ENCODE measurements at regions not wholly inside any gene's neighbourhood (a gene's known extent, or its start where the extent isn't known, plus 50 kb on each side); places are given as distances from the start of the nearest gene placed in this dataset.
"Not testable (repeated sequence)": the region's sequence is repeated elsewhere in the genome, so short reads cannot be mapped to it uniquely, and the experiment has no call there.

DNA sequence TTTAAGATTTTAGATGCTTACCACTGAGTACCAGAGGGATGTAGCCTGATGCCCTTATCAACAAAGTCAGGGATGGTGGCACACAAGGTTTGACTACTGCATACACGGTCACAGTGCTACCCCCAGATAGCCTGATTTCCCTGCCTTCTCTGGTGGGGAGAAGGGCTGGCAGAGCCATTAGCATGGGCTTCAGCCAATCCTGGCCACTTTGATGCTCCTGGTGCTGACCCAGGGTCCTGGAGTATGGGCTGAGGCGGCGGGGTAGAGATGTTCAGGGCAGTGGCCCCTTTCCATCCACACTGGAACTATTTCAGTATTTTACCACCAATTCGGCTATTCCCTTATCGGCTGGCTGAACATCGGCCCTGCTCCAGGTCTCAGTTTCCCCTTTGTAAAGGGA, 83.2 kb downstream of the POTEB3 start:
- DNase-seq (ENCODE audit: extremely low read depth, low read depth), result not testable (repeated sequence)

DNA sequence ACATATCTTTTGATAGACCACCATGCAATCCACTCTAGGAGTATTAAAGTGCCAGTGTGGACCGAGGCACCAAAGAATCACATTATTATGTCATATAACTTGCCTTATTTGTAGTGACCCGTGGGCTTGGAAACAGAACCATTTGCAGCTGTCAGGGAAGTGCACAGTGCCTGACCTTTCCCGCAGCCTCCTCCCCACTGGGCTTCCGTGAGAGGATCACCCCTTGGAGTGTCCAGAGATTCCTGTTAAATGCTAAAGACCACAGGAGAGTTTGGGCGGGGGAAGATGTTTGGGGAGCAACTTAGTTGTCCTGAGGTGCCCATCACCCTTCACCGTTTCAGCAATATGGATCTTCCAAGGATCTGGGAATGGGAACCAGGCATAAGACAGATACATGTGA, 84.4 kb downstream of the POTEB3 start:
- not testable (repeated sequence) for DNase-seq (ENCODE audit: extremely low read depth, low read depth)

DNA sequence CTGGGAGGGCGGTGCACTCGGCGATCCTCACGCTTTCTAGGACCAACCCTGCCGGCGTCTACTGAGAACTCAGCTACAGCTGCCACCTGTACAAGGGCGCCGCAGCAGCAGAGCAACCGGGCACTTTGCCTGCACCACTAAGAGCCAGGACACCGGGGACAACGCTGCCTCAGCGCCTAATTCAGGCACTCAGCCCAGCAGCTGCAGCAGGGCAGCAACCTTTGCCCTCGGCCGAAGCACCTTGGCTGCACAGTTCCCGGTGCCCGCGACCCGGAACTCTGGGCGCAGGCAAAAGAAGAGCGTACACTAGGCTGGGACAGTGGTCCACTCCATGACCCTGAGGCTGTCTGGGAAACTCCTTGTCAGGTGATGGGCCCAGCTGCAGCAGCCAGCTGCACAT, 85.7 kb downstream of the POTEB3 start:
- DNase-seq (ENCODE audit: extremely low read depth, low read depth), result not testable (repeated sequence)

DNA sequence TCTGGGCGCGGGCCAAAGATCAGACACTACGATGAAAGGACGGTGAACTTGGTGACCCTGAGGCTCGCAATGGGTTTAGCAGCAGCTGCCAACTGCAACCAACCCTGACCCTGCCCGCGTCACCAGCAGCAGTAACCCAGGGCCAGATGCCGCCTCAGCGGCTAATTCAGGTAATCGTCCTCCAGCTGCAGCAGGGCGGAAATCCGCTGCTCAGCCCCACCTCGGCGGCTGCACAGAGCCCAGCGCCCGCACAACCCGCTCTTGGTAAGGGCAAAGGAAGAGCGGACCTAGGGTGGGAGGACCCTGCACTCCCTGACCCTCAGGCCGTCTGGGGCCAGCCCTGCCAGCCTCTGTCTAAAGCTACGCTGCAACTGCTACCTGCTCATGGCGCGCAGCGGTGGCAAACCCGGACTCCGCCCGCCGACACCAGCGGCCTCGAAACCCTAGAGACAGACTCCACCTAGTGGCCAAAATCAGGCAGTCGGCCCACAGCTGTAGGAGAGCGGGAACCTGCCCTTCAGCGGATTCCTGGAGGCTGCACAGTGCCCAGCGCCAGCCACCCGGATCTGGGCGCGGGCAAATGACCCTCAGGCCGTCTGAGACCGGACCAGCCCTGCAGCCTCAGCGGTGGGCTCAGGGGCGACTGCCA, 87.5 kb downstream of the POTEB3 start:
- not testable (repeated sequence) for DNase-seq (ENCODE audit: extremely low read depth, low read depth)

DNA sequence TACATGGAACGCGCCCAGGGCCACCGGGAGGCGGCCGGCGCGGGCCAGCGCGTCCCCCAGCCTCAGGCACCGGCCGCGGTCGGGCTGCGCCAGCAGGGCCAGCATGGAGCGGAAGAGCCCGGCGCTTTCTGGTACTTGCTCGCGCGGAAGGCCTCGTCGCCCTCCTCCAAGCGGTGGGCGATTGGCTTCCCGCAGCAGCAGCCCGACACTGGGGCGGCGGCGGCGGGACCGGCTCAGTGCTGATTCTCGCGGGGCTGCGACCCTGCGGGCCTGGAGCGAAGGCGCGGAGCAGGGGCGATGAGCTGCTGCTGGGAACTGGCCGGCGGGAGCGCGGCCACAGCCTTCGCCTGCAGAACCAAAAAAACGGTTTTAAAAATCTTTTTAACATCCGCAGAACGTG, 95.3 kb downstream of the POTEB3 start:
- not testable (repeated sequence) for DNase-seq (ENCODE audit: extremely low read depth, low read depth)

DNA sequence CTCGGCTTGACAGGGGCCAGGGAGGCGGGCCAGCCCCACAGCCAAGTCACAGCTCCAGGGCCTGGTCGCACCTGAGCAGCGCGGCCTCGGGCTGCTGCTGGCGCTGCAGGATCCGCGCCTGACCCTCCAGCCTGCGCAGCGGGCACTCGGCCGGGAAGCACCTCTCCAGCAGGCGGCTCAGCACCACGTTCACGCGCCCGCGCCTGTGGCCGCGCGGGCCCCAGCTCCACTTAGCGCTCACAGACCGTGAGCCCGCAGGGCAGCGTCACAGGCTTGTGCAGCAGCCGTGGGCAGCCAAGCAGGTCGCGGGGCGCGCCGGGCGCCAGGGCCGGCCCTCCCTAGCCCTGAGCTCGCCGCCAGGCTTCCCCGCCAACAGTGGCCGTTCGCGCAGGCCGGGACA, 95.8 kb downstream of the POTEB3 start:
- not testable (repeated sequence) for DNase-seq (ENCODE audit: extremely low read depth, low read depth)

DNA sequence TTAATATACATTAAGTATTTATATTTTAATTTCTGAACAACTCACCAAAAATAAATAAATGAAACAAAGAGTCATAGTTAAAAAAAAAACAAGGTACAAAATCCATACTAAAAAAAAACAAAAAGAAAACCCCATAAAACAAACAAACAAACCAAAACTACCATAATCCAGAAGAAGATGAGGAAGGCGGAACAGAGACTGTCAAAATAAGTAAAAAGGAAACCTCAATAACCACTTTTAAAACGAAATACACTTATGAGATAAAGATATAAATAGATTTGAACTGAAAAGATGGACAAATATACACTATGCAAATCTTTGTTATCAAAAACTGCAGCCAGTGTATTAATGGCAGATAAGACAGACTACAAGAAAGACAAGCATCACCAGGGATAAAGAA, 103.3 kb downstream of the POTEB3 start:
- not testable (repeated sequence) for DNase-seq (ENCODE audit: extremely low read depth, low read depth)

DNA sequence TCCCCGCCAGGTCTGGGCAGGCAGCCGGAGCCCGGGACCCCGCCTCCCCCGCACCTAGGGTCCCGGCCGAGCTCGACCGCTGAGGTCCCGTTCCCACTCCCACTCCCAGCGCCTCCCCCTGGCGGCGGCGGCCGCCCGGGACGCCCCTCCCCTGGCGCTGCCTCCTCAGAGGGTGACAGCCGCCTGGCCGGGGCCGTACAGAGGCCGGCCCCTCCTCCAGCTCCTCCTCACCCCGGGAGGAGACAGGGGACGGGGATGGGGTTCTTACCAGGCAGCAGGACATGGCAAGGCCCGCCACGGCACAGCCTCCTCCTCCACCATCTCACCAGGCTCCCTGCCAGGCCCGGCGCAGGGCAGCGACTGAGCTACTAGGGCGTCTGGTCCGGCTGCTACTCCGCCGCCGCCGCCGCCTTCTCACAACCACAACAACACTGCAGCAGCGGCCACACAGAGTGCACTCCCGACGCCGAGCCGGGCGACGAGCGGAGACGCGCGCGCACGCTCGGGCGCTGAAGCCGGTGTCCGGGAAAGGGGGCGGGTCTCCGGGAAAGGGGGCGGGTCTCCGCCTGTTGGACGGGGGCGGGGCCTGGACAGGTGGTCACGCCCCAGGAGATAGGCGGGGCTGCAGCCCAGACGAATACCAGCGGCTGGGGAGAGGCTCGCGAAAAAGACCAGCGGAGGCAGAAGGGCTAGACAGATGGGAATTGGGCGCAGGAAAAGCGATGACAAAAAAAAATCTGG, 115.4 kb downstream of the POTEB3 start:
- not testable (repeated sequence) for DNase-seq (ENCODE audit: extremely low read depth, low read depth)

DNA sequence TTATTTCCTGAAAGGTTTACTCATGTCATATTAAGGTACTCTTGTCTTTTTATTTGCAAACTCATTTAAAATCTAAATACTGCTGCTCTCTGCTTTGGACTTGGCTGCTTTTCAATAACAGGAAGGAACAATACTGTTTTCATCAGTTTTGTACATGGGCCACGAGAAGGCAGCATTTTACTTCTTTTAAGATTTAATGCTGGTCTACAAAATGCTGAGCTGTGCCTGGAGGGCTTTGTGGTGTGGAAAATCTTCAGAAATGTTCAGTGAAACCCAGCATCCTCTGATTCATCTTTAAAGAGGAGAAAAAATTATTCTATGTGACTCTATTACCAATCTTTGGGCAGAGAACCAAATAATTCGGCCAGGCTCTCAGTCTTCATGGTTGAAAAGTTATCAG, 155.9 kb downstream of the POTEB3 start:
- DNase-seq (ENCODE audit: extremely low read depth, low read depth), result not testable (repeated sequence)

DNA sequence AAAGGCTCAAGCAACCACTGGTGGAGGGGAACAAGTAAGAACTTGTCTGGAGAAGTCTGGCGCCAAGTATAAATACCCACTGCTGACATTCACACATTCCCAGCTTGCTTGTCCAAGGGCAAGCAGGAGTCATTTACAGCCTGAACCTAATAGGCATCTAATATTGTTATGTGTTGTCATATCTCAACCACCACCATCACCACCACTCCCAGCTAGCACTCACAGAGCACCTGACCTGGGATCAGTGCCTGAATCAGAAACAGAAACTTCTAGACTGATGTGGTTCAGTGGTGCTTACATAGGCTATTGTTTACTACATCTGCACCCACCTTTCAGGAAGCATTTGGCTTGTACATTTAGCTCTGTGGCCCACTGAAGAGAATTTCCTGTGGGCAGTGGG, 157.1 kb downstream of the POTEB3 start:
- not testable (repeated sequence) for DNase-seq (ENCODE audit: extremely low read depth, low read depth)

DNA sequence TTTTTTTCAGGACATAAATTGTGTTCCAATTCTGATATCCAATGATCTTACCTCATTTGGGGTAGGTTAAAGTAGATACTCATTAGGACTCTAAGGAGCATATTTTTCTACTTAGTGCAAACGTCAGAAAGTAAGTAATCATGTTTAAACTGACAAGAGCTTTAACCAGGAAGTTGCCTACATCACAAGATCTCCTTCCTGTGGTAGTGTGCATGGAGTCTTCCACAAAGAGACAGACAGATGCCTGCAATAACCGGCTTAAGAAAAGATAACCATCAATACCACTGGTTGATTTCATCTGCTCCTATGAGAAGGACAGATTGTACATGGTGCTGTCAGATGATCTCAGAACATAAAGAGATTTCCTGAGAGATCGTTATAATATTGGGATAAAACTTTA, 160.0 kb downstream of the POTEB3 start:
- not testable (repeated sequence) for DNase-seq (ENCODE audit: extremely low read depth, low read depth)

DNA sequence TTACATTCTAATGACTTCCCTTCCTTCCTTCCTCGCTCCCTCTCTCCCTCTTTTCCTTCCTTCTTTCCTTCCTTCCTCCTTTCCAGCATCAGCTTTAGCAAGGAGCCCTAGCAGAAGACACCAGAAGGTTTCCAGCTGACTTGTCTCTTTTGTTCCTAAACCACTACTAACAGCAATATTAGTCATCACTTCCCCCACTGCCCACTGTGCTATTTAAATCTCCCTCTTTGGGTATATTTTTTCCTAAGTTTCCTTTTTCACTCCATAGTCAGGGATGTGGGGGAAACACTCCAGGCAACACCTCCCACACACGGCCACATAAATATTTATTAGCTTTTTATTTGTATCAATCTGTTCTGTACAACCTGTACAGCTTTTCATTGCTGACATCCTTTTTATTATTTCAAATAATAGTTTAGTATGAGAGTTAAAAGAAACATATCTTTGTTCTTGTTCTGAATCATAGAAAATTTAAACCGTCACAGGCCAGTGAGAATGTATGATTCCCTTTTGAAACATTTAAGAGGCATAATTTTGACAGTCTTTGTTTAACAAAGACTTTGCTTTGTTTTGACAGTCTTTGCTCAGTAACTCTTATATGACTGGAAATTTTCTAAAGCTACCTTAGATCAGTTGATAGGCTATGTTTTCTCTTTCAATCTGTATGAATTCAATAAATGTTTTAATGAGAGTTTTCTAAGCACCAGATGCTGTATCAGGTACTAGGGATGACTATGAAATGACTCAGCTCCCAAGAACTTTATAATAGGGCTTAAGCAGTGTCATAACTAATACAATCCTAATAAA, 167.9 kb downstream of the POTEB3 start:
- not testable (repeated sequence) for DNase-seq (ENCODE audit: extremely low read depth, low read depth)

DNA sequence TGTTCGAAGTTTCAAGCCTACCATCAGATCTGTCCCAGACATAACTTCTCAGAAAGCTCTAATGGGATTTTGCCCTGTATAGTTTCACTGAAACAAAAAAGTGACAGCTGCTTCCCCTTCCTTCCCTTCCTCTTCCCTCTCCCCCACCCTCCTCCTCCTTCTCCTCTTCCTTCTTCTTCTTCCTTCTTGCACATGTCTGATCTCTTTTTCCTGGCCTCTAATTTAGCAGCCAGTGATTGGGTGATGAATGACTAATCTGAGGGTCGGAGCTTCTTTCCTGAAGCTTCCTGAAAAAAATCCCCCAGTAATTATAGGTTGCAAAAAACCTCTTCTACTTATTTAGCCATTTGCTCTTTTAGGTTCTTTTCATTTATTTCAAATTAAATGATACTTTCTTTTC, 168.7 kb downstream of the POTEB3 start:
- DNase-seq (ENCODE audit: extremely low read depth, low read depth), result no peak

DNA sequence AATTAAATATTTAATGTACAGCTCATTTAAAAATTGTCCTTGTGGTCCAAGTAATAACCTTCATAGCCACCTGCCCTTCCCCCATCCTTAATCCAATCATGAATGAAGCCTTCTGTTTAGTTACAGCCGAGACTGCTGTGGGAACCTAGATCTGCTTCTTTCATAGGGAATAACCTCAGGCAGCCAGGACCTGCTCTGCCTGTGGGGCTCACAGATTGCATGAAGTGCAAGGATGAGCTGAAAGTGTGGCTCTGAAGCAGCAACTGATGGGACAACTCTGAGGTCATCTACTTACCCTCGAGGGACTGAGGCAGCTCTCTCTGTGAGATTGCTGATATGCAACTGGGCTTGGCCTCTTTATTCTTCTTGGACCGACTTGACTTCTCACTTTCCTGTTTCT, 169.8 kb downstream of the POTEB3 start:
- peak; percentile 69 for DNase-seq (ENCODE audit: extremely low read depth, low read depth)

DNA sequence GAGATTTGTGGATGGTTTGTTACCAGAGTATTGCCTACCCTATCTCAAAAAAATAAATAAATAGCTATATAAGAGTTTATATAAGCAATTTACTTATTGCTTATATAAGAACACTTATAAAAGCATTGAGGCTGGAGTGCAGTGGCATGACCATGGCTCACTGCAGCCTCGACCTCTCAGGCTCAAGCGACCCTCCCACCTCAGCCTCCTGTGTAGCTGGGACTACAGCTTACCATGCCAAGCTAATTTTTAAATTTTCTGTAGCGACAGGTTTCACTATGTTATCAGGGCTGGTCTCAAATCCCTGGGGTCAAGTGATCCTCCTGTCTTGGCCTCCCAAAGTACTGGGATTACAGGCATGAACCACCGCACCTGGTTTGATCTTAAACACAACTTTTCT, 170.6 kb downstream of the POTEB3 start:
- not testable (repeated sequence) for DNase-seq (ENCODE audit: extremely low read depth, low read depth)

DNA sequence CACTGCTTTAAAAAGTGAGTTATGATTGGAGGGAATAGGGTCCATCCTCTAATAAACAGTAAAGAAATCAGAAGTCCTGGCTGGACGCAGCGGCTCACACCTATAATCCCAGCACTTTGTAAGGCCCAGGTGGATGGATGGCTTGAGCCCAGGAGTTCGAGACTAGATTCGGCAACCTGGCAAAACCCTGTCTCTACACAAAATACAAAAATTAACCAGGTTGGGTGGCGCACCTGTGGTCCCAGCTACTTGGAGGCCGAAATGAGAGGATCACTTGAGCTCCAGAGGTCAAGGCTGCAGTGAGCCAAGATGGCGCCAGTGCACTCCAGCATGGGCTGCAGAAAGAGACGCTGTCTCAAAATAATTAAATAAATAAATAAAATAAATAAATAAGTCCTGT, 171.2 kb downstream of the POTEB3 start:
- no peak for DNase-seq (ENCODE audit: extremely low read depth, low read depth)

DNA sequence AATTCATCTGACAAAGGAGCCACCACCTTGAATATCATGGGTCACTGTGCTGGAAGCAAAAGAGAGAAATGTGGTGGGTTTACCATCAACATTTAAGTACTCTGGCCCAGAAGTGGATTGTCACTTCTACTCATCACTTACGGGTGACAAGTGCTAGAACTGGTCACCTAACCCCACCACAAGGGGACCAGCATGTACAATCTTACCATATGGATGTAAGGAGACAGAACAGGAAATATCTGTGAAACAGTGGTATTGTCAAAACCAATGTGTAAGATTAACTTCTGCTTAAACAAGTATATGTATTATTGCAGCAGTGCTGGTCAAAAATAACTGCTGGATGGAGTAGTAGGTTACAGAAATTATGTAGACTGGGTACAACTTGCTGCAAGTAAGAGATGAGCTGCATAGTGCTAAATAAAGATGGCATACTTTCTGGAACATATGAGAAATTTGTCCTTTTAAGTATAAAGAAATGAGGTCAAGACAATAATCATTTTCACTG, 171.8 kb downstream of the POTEB3 start:
- no peak for DNase-seq (ENCODE audit: extremely low read depth, low read depth)

DNA sequence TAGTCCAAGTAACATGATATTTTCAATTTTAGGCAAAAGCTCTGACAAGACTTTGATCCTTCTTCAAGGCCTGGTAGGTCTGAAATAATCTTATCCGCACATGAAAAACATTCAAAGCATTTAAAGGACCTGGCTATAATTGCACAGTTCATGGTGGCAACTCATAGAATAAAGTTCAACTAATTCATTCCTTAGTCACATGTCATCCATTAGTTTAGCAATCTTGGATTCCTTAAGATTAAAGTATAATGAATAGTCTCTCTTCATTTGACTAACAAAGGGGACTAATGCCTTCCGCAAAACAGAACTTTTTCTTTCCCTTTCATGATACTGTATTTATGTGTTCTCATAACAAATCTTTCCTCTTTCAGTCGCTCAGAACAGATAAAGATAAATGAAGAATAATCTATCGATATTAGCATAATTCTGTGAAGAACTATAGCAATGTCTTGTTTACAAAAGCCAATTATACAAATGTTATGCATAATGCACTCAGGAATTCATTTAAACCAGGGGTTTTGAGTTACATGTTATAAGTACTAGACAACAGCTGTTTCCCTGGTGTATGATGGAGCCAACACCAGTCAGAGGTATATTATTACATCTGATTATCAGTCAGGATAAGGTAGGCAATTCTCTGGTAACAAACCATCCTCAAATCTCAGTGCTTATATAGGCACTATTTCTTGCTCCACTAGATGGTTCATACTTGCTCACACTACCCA, 172.5 kb downstream of the POTEB3 start:
- DNase-seq (ENCODE audit: extremely low read depth, low read depth), result no peak

DNA sequence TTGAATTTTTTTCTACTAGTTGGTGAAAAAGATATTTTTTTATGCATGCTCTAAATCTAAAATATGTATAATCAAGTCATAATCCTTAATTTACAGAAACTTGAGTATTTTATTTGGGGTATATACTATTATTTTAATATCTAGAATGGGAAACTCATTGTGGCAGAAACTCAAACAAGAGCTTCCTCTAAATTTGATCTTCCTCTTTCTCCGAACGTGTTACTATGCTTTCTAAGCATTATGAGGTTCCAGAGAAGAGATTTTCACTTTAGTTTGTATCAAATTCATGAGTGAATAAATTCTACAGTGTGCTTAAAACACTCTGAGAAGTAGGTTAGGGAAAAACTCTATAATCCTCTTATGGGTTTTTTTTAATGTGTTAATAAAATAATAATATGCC, 173.1 kb downstream of the POTEB3 start:
- DNase-seq (ENCODE audit: extremely low read depth, low read depth), result no peak

DNA sequence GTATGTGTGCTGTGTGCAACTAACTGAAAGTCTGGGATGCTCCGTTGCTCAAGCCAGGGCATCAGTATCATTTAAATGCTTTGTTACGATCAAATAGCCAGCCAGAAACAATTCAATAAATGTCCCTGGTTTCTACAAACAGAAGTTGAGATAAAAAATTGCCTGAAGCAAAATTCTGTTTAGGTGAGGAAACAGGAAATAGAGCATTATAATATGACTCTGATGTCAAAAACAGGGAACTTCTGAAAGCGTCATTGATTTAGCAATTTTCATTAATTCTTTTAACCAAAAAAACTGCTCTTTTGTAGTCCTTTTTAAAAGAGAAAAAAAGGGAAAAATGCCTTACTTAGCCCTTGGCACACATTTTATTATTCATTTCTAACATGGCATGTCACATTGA, 174.7 kb downstream of the POTEB3 start:
- DNase-seq (ENCODE audit: extremely low read depth, low read depth), result not testable (repeated sequence)
